A549 (cell line): ENCODE measurements at regions not wholly inside any gene's neighbourhood (a gene's known extent, or its start where the extent isn't known, plus 50 kb on each side); places are given as distances from the start of the nearest gene placed in this dataset.

Experiments
- BCL3 ChIP-seq: fragments of >200 bp; sonication (Bioruptor Twin); formaldehyde crosslinking; IDR thresholded peaks from 3 replicates; pipeline ENCODE4 v1.6.1; 2016
- CEBPB ChIP-seq, 2 experiments: fragments of >200 bp in 1 of 2; sonication (Bioruptor Twin) in 1 of 2; formaldehyde crosslinking in 1 of 2; IDR thresholded peaks; 2 replicates each; pipeline ENCODE4 v1.6.1; 2012 to 2016
- CHD2 ChIP-seq: fragments of 150-350 bp; IDR thresholded peaks from 2 replicates; pipeline ENCODE4 v1.6.1; 2014; ENCODE audit warnings: low read length; ENCODE audit not compliant: partially characterized antibody
- CTCF ChIP-seq: fragments of >200 bp; sonication (Bioruptor Twin); formaldehyde crosslinking; IDR thresholded peaks from 3 replicates; pipeline ENCODE4 v1.5.1; 2016
- HEYL ChIP-seq: fragments of 250-450 bp; sonication (Bioruptor Pico); IDR thresholded peaks from 2 replicates; pipeline ENCODE4 v1.8.0; 2021; ENCODE audit warnings: mild to moderate bottlenecking, moderate library complexity
- HOXA7 ChIP-seq: fragments of 250-450 bp; sonication (Bioruptor Pico); IDR thresholded peaks from 2 replicates; pipeline ENCODE4 v1.5.0; 2020; ENCODE audit warnings: mild to moderate bottlenecking, moderate library complexity
- NFE2L2 ChIP-seq: fragments of 150-350 bp; conservative IDR thresholded peaks from 2 replicates; pipeline ENCODE4 v1.6.1; 2014; ENCODE audit warnings: low read length
- POLR2A ChIP-seq: IDR thresholded peaks from 2 replicates; pipeline ENCODE4 v1.6.1; 2012; ENCODE audit warnings: mild to moderate bottlenecking, low read length
- RAD21 ChIP-seq, 2 experiments: fragments of >200 bp in 1 of 2; sonication (Bioruptor Twin) in 1 of 2; formaldehyde crosslinking in 1 of 2; IDR thresholded peaks in 1 of 2; conservative IDR thresholded peaks in 1 of 2; 2 replicates in 1 of 2; 3 replicates in 1 of 2; pipeline ENCODE4 v1.6.1; 2012 to 2018; ENCODE audit warnings: inconsistent platforms in 1 of 2
- RCOR1 ChIP-seq: fragments of 150-350 bp; IDR thresholded peaks from 2 replicates; pipeline ENCODE4 v1.6.1; 2014; ENCODE audit warnings: antibody characterized with exemption, low read length, low read depth
- RFX5 ChIP-seq: fragments of 450-650 bp; IDR thresholded peaks from 2 replicates; pipeline ENCODE4 v1.7.1; 2014; ENCODE audit warnings: antibody characterized with exemption, mild to moderate bottlenecking, moderate library complexity

GRCh38 chr7:142598297-142598696, 151.0 kb upstream of the PRSS1 start:
- TF ChIP-seq CHD2: no peak
- TF ChIP-seq NFE2L2: no peak
- TF ChIP-seq CTCF: no peak
- no peak for TF ChIP-seq BCL3
- no peak for TF ChIP-seq POLR2A
- TF ChIP-seq RAD21 (conservative IDR thresholded peaks at IDR 0.05 in 1 of 2, IDR thresholded peaks at IDR 0.05 in 1 of 2): no peak
- TF ChIP-seq RFX5: no peak
- TF ChIP-seq CEBPB (IDR thresholded peaks at IDR 0.05): no peak
- no peak for TF ChIP-seq RCOR1
- no peak for TF ChIP-seq HOXA7 (CRISPR knock-in tag)
- no peak for TF ChIP-seq HEYL (CRISPR knock-in tag)
